ENCODE measurements at regions not wholly inside any gene's neighbourhood (a gene's known extent, or its start where the extent isn't known, plus 50 kb on each side); places are given as distances from the start of the nearest gene placed in this dataset.

GRCh38 chr9:121576281-121577075 is 75.0 kb upstream of the DAB2IP start:
- H3K4me2 ChIP-seq (ENCODE audit: low read length), result no peak overlapping the region
- no peak overlapping the region for H3K4me3 ChIP-seq (ENCODE audit: low read length)
- no peak overlapping the region for H3K27ac ChIP-seq (ENCODE audit: low read length)
- TF ChIP-seq SMC3 (conservative IDR thresholded peaks at IDR 0.05; ENCODE audit: poor library complexity) (no peak), EP300 (conservative IDR thresholded peaks at IDR 0.05; ENCODE audit: poor library complexity, severe bottlenecking) (no peak), POLR2AphosphoS5 (IDR thresholded peaks at IDR 0.05) (no peak)
- no peaks in the 10 kb centered on the region for H3K27me3 ChIP-seq (ENCODE audit: insufficient read depth, low read depth, low read length)
- H3K9me2 ChIP-seq (ENCODE audit: insufficient read depth, low read length), result no peaks in the 10 kb centered on the region
- H2AFZ ChIP-seq (ENCODE audit: low read depth, low read length), result no peak overlapping the region
- H4K20me1 ChIP-seq (ENCODE audit: insufficient read depth), result no peaks in the 10 kb centered on the region
- H3K79me2 ChIP-seq (replicated peaks; ENCODE audit: insufficient read depth, low read length), result no peaks in the 10 kb centered on the region
- H3K36me3 ChIP-seq (ENCODE audit: insufficient read depth, low read length), result no peaks in the 10 kb centered on the region
- H3K9ac ChIP-seq (ENCODE audit: low read length), result no peak overlapping the region
- H3K9me3 ChIP-seq (ENCODE audit: low read length), result no peaks in the 10 kb centered on the region
- H3F3A ChIP-seq (ENCODE audit: insufficient read depth, low read length, poor library complexity, severe bottlenecking), result no peaks in the 10 kb centered on the region

- TF ChIP-seq RAD21 (conservative IDR thresholded peaks at IDR 0.05), result no peak
- no peak for TF ChIP-seq EP300 (conservative IDR thresholded peaks at IDR 0.05; ENCODE audit: poor library complexity, severe bottlenecking)
- no peak for TF ChIP-seq REST (IDR thresholded peaks at IDR 0.05; ENCODE audit: borderline replicate concordance)
- no peak for TF ChIP-seq CTCF (IDR thresholded peaks at IDR 0.05; ENCODE audit: poor library complexity, severe bottlenecking)
- no peak for TF ChIP-seq EZH2 (IDR thresholded peaks at IDR 0.05; ENCODE audit: borderline replicate concordance, insufficient read depth, low read length, poor library complexity, severe bottlenecking)
- no peak for TF ChIP-seq TAF1 (IDR thresholded peaks at IDR 0.05; ENCODE audit: low read depth)
- no peak for TF ChIP-seq SMC3 (conservative IDR thresholded peaks at IDR 0.05; ENCODE audit: poor library complexity)
- no peak for TF ChIP-seq MXI1 (conservative IDR thresholded peaks at IDR 0.05; ENCODE audit: poor library complexity, severe bottlenecking)
- no peak for TF ChIP-seq POLR2AphosphoS5 (IDR thresholded peaks at IDR 0.05)
- H3K36me3 ChIP-seq (ENCODE audit: insufficient read depth, low read length), result no peaks in the 10 kb centered on the region
- H3K27ac ChIP-seq (ENCODE audit: low read length), result no peak overlapping the region
- no peaks in the 10 kb centered on the region for H3K79me2 ChIP-seq (replicated peaks; ENCODE audit: insufficient read depth, low read length)
- H3K9ac ChIP-seq (ENCODE audit: low read length), result no peak overlapping the region
- H3K9me2 ChIP-seq (ENCODE audit: insufficient read depth, low read length), result no peaks in the 10 kb centered on the region
- no peak overlapping the region for H3K4me3 ChIP-seq (ENCODE audit: low read length)
- H3K9me3 ChIP-seq (ENCODE audit: low read length), result no peaks in the 10 kb centered on the region
- no peak overlapping the region for H2AFZ ChIP-seq (ENCODE audit: low read depth, low read length)
- H3K4me2 ChIP-seq (ENCODE audit: low read length), result no peak overlapping the region
- no peaks in the 10 kb centered on the region for H3F3A ChIP-seq (ENCODE audit: insufficient read depth, low read length, poor library complexity, severe bottlenecking)
- H3K27me3 ChIP-seq (ENCODE audit: insufficient read depth, low read depth, low read length), result no peaks in the 10 kb centered on the region
- H4K20me1 ChIP-seq (ENCODE audit: insufficient read depth), result no peaks in the 10 kb centered on the region
Observed at GRCh38 chr9:121577166-121577565, 74.3 kb upstream of the DAB2IP start.
